Liver (tissue), 8 donors: ENCODE measurements at regions not wholly inside any gene's neighbourhood (a gene's known extent, or its start where the extent isn't known, plus 50 kb on each side); places are given as distances from the start of the nearest gene placed in this dataset.
A peak's percentile ranks its signal among the peaks of the same experiment; 100 is the strongest.

ENCODE experiments used
- DNase-seq: peaks from one replicate; pipeline ENCODE4 v3.0.0-alpha.2; 2017; ENCODE audit warnings: low spot score
- H3K27ac ChIP-seq, 2 donors: one replicate each; pipeline ENCODE4 v1.7.0; 2013; ENCODE audit warnings: inconsistent platforms in 2 of 2, low read length in 2 of 2, control low read depth in 1 of 2, low read depth in 1 of 2, mild to moderate bottlenecking in 1 of 2
- H3K27me3 ChIP-seq, 4 donors: one replicate each; pipeline versions ENCODE4 v1.6.1 to v1.7.0; 2013; ENCODE audit warnings: low read length in 3 of 4, inconsistent platforms in 1 of 4, mild to moderate bottlenecking in 1 of 4, moderate library complexity in 1 of 4; ENCODE audit not compliant: control insufficient read depth in 4 of 4, insufficient read depth in 4 of 4
- H3K36me3 ChIP-seq, 4 donors: one replicate each; pipeline versions ENCODE4 v1.6.1 to v1.7.0; 2013; ENCODE audit warnings: low read length in 3 of 4, mild to moderate bottlenecking in 3 of 4, low read depth in 1 of 4, moderate library complexity in 1 of 4; ENCODE audit not compliant: control insufficient read depth in 4 of 4, insufficient read depth in 3 of 4
- H3K4me1 ChIP-seq, 4 donors: one replicate each; pipeline versions ENCODE4 v1.6.1 to v1.7.0; 2013; ENCODE audit warnings: low read length in 3 of 4, mild to moderate bottlenecking in 3 of 4, moderate library complexity in 1 of 4; ENCODE audit not compliant: control insufficient read depth in 4 of 4, insufficient read depth in 4 of 4
- H3K4me3 ChIP-seq, 3 donors: one replicate each; pipeline versions ENCODE4 v1.6.1 to v1.7.0; 2013; ENCODE audit warnings: low read length in 3 of 3, control low read depth in 1 of 3, low read depth in 1 of 3, mild to moderate bottlenecking in 1 of 3
- H3K9ac ChIP-seq, 2 donors: one replicate each; pipeline ENCODE4 v1.7.0; 2013; ENCODE audit warnings: low read length in 2 of 2, mild to moderate bottlenecking in 2 of 2, moderate library complexity in 2 of 2, control low read depth in 1 of 2, low read depth in 1 of 2
- H3K9me3 ChIP-seq, 4 donors: one replicate each; pipeline versions ENCODE4 v1.6.1 to v1.7.0; 2013; ENCODE audit warnings: low read length in 3 of 4; ENCODE audit not compliant: control insufficient read depth in 4 of 4
- CTCF ChIP-seq: fragments of 150-350 bp; IDR thresholded peaks from 2 replicates; pipeline ENCODE4 v1.5.1; 2017; ENCODE audit warnings: improper control_type of control experiment, low read depth, low read length; ENCODE audit not compliant: missing input control
- EGR1 ChIP-seq, 2 donors: IDR thresholded peaks; 2 replicates each; pipeline ENCODE4 v1.6.1; 2016 to 2018; ENCODE audit warnings: antibody characterized with exemption in 2 of 2, low read depth in 2 of 2
- FOXA1 ChIP-seq: IDR thresholded peaks from 2 replicates; pipeline ENCODE4 v1.6.1; 2016; ENCODE audit warnings: antibody characterized with exemption
- FOXA2 ChIP-seq: IDR thresholded peaks from 2 replicates; pipeline ENCODE4 v1.6.1; 2016; ENCODE audit warnings: antibody characterized with exemption
- GABPA ChIP-seq, 2 donors: IDR thresholded peaks in 1 of 2; conservative IDR thresholded peaks in 1 of 2; 2 replicates each; pipeline ENCODE4 v1.6.1; 2016; ENCODE audit warnings: antibody characterized with exemption in 2 of 2, mild to moderate bottlenecking in 1 of 2, moderate library complexity in 1 of 2
- HNF4A ChIP-seq, 2 donors: conservative IDR thresholded peaks; 2 replicates each; pipeline ENCODE4 v1.6.1; 2016; ENCODE audit warnings: antibody characterized with exemption in 2 of 2, mild to moderate bottlenecking in 2 of 2
- HNF4G ChIP-seq: IDR thresholded peaks from 2 replicates; pipeline ENCODE4 v1.6.1; 2016; ENCODE audit warnings: antibody characterized with exemption
- JUND ChIP-seq, 2 donors: IDR thresholded peaks; 2 replicates each; pipeline ENCODE4 v1.6.1; 2016; ENCODE audit warnings: antibody characterized with exemption in 2 of 2
- MAX ChIP-seq: IDR thresholded peaks from 2 replicates; pipeline ENCODE4 v1.6.1; 2016; ENCODE audit warnings: antibody characterized with exemption
- NR2F2 ChIP-seq: IDR thresholded peaks from 2 replicates; pipeline ENCODE4 v1.6.1; 2016; ENCODE audit warnings: antibody characterized with exemption
- RAD21 ChIP-seq, 2 donors: IDR thresholded peaks; 2 replicates each; pipeline ENCODE4 v1.6.1; 2016; ENCODE audit warnings: antibody characterized with exemption in 2 of 2, mild to moderate bottlenecking in 2 of 2
- REST ChIP-seq: IDR thresholded peaks from 2 replicates; pipeline ENCODE4 v1.6.1; 2016; ENCODE audit warnings: antibody characterized with exemption, mild to moderate bottlenecking
- RXRA ChIP-seq, 2 donors: IDR thresholded peaks; 2 replicates each; pipeline ENCODE4 v1.6.1; 2017 to 2018; ENCODE audit warnings: antibody characterized with exemption in 2 of 2, mild to moderate bottlenecking in 1 of 2
- SP1 ChIP-seq: IDR thresholded peaks from 2 replicates; pipeline ENCODE4 v1.6.1; 2018; ENCODE audit warnings: antibody characterized with exemption, mild to moderate bottlenecking
- YY1 ChIP-seq: IDR thresholded peaks from 2 replicates; pipeline ENCODE4 v1.6.1; 2016; ENCODE audit warnings: antibody characterized with exemption, mild to moderate bottlenecking
- ZBTB33 ChIP-seq: IDR thresholded peaks from 2 replicates; pipeline ENCODE4 v1.6.1; 2016; ENCODE audit warnings: antibody characterized with exemption
- WGBS: extraction: QIAGEN DNeasy Blood & Tissue Kit; methylation state at CpG from one replicate; pipeline ENCODE4 v1.1.7; 2013; 5-methylcytosine and 5-hydroxymethylcytosine counted together
- donor health status: healthy.
- donor health status: healthy.
- donor health status: healthy.
- donor health status: healthy.
- donor health status: healthy.

- Histone ChIP-seq H3K36me3 (no peaks in the 10 kb centered on the region), H3K27me3 (no peaks in the 10 kb centered on the region), H3K4me1 (no peaks in the 10 kb centered on the region), H3K27ac (no peak overlapping the region), H3K4me3 (no peak overlapping the region), H3K9me3 (peaks cover 0 to 3% (median 0%) of the 10 kb centered on the region in 4 donors), H3K9ac (no peak overlapping the region)
- no peak for DNase-seq
- WGBS, result 56% methylated on average over 3 of the region's 3 CpGs
- no peak for TF ChIP-seq MAX
- no peak for TF ChIP-seq FOXA2
- no peak for TF ChIP-seq EGR1 (IDR thresholded peaks at IDR 0.05; ENCODE audit: low read depth in 2 of 2)
- TF ChIP-seq CTCF, result no peak
- no peak for TF ChIP-seq GABPA (IDR thresholded peaks at IDR 0.05 in 1 of 2, conservative IDR thresholded peaks at IDR 0.05 in 1 of 2)
- no peak for TF ChIP-seq YY1
- TF ChIP-seq ZBTB33, result no peak
- no peak for TF ChIP-seq JUND (IDR thresholded peaks at IDR 0.05)
- TF ChIP-seq RAD21 (IDR thresholded peaks at IDR 0.05), result no peak
- TF ChIP-seq SP1, result no peak
- TF ChIP-seq REST, result no peak
- TF ChIP-seq HNF4G, result no peak
- TF ChIP-seq NR2F2, result no peak
- TF ChIP-seq RXRA (IDR thresholded peaks at IDR 0.05), result no peak
- no peak for TF ChIP-seq FOXA1
- TF ChIP-seq HNF4A (conservative IDR thresholded peaks at IDR 0.05), result no peak
Measured at GRCh38 chr10:120217736-120218135, 239.3 kb upstream of the PLPP4 start.

- TF ChIP-seq CTCF, result peak; percentile 28
- no peak for TF ChIP-seq ZBTB33
- peak; percentile 51 to 72 for TF ChIP-seq RAD21 (IDR thresholded peaks at IDR 0.05)
- no peak overlapping the region for H3K4me3 ChIP-seq
- WGBS, result 50% methylated on average over 4 of the region's 4 CpGs
Measured at GRCh38 chr10:120221873-120222485, 235.0 kb upstream of the PLPP4 start.

More at GRCh38 chr10:120221873-120222485, 235.0 kb upstream of the PLPP4 start:
- H3K4me1 ChIP-seq, result no peaks in the 10 kb centered on the region
- H3K9ac ChIP-seq, result no peak overlapping the region
- H3K27ac ChIP-seq, result no peak overlapping the region
- H3K27me3 ChIP-seq, result no peaks in the 10 kb centered on the region
- H3K36me3 ChIP-seq, result no peaks in the 10 kb centered on the region
- DNase-seq, result no peak
- peaks cover 0 to 3% (median 0%) of the 10 kb centered on the region in 4 donors for H3K9me3 ChIP-seq
